Amniotic stem cell (primary cell): ENCODE measurements at regions not wholly inside any gene's neighbourhood (a gene's known extent, or its start where the extent isn't known, plus 50 kb on each side); places are given as distances from the start of the nearest gene placed in this dataset.

Experiments
- DNase-seq: peaks from one replicate; lab custom pipeline; 2025; lab: John Stamatoyannopoulos, UW

DNA sequence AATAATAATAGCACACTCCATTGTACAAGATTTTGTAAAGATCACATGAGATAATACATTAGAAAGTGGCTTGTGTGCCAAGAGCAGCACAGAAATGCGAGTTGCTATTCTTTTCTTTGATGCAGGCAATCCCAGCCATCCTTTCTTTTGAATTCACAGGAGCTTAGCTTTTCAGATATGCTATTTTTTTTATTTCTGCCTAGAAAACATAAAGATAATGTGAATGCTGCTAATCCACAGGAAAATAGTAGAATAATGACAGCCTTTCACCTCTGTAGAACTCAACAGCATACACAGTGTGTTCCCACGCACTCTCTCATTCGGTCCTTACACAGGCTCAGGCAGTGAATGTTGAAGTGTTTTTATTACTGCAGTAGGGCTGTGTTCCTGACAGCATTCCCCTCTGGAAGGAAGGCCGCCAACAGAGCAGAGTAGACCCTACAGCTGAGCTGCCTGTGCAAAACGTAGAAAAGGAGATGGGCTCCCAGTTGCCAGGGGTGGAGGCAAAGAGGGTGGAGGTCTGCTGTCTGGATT is 138.8 kb upstream of the TAPT1 start:
- DNase-seq: no peak

DNA sequence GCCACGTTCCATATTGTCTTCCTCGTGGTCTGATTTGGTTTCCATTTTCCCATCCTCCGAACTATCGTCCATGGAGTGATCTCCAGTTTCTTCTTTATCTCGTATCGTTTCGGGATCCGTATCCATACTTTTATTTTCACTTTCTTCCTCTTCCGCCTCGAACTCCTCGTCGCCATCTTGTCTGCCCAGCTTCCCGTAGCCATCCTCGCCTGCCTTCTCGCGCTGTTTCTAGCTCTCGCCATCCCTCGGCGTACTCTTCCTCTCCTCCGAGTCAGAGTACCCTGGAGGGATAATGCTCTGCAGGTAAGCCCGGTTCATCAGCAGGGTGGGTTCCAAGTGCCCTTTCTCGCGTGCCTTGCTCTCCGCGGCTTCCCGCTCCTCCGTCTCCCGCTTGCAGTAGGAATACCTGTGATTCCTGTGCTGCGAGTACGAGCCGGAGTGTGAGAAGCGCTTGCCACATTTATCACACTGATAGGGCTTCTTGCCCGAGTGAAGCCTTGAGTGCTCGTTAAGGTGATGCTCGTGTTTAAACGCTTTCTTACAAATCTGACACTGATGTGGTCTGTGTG is 134.5 kb upstream of the TAPT1 start:
- DNase-seq: no peak

DNA sequence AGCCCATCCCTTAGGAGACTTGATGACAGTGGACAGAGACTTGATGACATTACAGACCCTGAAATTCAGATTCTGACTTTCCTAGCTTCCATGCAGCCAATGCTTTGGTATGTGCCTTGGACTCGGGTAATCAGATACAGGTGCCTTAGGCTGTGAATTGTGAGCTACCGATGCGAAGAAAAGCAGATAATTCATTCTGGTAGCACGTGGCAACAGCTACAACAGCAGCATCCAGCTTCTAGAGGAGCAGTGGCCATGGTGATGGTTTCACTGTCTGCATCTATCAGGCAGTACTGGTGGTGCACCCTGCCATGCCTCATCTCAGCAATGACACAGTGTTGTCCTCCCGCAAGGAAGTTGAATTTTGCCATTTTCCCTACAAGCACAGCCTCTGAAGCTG is 126.9 kb upstream of the TAPT1 start:
- no peak for DNase-seq

DNA sequence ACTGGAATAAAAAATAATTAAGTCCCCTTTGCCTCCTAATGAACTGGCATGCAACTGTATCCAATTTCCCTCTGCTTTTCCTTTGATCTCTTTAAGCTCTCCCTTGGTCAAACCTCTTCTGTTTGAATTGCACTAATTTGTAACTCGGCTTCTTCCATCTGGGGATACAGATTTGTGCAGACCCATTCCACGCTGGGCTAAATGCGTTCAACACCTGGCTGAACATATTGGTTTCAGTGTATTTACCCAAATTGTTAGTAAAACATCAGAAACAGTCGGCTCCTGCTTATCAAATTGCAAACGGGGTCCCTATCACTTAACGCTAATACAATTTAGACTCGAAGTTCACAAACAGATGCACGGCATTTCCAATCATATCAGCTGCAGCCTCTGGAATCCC is 124.9 kb upstream of the TAPT1 start:
- DNase-seq: no peak

DNA sequence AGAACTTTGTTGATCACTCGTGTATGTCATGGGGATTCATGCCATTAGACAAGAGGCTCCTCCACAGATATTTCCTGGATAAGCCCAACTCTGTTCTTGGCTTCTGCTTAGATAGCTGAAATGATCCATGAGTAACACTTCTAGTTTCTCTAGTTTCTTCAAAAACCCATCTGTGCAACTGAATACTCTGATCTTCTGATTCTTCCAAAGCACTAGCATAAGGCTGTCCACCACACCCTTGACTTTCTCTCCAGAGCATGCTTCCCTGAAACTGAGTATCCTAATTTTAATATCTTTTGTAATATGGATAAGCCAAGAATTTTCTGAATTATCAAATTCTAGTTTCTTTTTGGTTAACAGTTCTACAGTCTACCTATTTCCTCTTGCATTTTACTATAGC is 118.6 kb upstream of the TAPT1 start:
- no peak for DNase-seq

DNA sequence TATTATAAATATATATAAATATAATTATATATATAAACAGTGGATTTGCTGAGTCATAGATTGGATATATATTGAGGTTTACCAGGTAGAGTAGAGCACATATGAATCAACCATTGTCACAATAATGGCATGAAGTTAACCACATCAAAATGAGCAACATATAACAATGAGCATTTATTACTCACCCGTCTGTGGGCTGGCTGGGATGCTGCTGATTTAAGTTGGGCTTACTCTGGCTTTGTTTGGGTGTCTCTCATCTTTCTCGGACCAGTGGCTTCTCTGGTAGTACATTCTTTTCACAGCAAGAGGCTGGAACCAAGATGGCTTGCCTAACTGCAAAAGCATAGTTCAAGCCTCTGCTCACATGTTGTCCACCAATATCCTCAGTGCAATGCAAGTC is 111.7 kb upstream of the TAPT1 start:
- DNase-seq: no peak

DNA sequence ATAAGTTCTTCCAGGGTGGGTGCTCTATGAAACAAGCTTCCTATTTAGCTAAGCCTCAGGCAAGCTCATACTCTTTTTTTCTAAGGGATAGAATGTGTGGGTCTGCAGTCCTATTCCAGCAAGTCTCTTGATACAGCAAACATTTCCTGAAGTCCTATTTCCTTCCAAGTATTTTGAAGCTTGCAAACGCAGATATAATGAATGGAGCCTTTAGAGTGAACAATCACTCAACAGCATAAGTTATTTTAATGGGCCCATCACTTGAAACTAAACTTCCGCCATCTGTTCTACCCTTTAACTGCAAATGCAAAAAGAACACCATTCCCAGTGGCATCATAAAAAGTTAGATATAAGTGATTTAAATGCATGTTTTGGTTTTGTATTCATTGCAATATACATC is 108.3 kb upstream of the TAPT1 start:
- DNase-seq: no peak

DNA sequence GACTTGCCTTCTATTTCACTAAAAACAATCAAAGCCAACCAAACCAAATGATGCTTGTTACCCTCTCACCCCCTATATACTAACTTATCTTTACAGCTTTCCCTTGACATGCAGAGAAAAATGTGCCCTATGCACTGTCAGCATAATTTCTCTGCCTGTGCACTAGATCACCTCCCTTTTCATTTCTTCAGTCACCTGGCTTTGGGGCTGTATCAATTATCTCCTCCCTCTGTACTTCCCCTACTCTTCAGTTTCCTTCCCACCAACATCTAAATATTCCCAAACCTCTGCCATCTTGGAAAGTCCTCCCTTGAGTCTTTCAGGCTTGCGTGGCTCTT is 103.5 kb upstream of the TAPT1 start:
- no peak for DNase-seq

DNA sequence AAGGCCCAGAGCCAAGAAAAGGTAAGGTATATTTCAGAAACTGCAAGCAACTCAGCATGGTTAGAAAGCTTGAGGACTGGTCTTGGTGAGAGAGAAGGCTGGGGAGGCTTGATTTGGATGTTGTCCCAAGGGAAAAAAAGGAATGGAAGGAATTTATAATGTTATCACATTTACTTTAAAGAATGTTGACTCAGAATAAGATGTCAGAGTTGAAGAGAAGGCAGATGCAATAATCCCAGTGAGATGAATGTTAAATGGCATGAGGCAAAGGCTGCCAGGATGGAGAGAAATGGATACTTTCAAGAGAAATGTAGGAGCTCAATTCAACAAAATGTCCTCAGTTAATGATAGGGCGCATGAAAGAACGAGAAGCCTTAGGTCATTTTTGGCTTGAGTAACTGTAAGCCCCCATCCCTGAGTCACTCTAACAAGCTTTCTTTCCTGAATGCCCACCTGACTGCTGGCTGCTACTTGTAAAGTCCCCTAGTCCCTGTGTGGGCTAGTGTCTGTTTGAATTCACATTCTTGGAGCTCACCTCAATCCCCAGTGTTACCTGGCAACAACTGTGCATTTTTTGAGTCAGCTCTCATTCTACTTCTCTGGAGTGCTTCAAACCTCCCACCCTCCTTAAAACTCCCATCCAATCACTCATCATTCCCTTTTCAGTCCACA is 103.0 kb upstream of the TAPT1 start:
- DNase-seq: no peak

DNA sequence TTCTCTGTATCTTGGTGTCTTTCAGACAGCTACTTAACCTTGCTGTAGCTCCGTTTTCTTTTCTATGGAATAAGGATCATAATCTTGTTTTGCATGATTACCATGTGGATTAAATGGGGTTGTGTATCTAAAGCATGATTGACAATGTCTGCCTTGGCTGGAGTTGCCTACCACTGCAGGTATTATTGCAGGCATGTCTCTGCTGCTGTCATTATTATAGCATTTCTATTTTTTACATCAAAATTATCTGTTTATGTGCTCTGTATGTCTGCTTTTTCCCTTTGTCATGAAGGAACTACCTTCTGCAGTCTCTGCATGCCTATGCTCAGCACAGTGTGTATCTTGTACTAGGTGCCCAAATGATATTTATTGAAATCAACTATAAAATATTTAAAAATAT is 95.9 kb upstream of the TAPT1 start:
- DNase-seq: no peak

DNA sequence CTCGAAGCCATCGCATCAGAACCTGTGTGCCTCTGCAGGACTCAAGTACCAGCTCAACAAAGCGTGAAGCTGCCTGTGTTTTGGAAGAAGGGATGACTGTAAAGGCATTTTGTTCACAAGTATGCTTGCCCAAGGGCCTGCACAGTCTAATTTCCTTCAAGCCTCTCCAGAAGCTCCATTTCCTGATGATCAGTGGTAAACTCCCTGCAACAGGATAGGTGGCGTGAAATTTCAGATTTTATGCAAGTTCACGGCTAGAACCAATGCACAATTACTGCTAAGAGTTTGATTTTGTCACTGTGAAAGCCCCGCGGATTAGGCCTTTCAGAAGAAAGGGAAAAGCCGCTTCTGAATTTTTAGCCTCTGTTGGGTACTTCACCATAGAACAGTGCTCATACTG is 89.2 kb upstream of the TAPT1 start:
- no peak for DNase-seq

DNA sequence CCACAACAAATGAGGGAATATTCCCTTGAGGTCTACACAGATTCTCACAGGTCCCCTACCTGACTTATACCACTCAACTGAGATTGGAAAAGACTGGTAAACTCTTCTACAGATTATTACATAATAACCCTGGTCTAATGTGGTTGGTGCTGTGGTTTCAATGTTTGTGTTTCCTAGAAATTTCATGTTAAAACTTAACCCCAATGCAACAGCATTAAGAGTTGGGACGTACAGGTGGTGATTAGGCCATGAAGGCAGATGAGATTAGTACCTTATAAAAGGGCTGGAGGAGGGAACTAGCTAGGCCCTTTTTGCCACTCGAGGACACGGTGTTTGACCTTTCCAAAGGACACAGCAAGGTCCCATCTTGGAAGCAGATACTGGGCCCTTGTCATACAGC is 84.3 kb upstream of the TAPT1 start:
- DNase-seq: no peak

DNA sequence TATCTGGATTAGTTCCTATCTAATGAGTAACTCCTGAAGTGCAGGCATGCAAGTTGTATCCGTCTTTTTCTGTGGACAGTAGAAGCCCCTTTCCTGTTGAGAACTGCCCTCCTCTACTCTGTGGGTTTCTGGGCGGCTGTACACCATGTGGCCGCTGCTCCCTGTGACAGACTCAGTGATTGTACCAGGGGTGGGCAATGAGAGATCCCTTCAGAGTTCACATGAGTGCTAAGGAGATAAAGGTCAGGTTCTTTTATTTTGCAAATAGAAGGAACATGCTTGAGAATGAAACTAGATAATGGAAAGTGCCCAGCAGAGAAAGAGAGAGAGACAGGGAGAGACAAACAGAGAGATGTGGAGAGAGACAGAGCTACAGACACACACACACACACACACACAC is 76.4 kb upstream of the TAPT1 start:
- DNase-seq: no peak

DNA sequence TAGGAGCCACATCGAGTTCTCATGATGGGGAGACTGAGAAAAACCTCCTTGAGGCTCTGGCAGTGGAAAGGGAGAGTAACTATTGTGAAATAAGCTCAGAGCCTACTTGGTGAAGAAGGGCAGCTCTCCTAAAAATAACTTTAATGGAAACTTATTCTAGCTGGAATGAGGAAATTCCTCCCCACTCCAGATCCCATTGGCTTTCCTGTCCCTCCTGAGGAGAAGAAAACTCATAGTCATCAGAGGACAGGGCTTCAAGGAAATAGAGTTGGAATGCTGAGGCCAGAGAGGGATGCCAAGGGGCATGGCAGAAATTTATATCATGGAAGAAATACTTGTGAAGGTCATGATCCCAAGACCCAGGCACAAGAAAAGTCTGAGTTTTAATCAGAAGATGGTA is 70.7 kb upstream of the TAPT1 start:
- DNase-seq: no peak

DNA sequence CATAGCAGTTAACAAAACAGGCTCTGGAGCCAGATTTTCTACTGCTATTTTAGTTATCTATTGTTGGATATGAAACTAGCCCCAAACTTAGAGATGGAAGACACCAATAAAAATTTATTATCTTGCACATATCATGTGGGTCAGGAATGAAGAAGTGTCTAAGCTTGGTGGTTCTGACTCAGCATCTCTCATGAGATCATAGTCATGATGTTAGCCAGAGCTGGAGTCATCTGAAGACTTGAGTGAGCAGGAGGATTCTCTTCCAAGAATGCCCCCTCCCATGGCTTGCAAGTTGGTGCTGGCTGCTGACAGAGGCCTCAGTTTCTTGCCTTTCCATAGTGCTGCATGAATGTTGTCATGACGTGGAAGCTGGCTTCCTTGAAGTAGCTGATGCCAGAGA is 68.2 kb upstream of the TAPT1 start:
- DNase-seq: no peak

DNA sequence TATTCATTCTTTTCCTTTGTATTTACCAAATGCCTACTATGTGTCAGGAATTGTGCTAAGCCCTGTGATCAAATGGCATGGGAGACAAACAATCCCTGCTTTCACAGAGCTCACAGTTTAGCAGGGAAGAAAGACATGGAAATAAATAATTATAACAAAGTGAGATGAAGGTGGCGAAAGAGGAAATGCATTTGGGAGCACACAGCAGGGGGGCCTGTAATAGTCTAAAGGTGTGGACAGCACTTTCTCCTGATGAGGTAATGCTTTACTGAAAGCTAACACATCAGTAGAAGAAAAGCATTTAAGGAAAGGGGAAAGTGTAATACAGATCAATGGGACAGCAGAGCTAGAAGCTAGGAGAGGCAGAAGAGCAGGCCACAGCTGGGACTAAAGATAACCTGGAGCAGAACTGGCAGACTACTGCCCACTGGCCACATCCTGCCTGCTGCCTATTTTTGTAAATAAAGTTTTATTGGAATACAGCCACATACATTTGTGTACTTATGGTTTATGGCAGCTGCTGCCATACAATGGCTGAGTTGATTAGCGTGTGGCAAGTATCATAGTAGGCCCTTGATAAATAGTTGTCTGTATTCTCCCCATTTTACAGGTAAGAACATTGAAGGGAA is 67.1 kb upstream of the TAPT1 start:
- DNase-seq: no peak

DNA sequence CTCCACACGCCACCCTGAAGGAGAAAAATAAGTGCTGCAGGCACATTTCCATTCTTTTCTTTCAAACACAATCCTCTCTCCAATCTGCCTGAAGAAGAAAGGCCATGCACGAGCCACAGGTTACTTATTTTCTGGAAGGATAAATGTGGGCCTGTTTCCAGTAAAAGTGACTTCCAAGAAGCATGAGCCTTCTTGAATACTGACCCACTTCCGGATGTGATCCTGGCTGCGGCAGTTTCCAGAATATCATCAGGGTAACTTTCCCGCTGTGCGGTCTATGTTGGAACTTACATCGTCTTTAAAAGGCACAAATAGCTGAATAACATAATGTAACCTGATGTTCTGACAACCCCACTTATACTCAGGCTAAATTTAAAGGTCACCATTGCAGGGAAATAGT is 66.3 kb upstream of the TAPT1 start:
- no peak for DNase-seq

DNA sequence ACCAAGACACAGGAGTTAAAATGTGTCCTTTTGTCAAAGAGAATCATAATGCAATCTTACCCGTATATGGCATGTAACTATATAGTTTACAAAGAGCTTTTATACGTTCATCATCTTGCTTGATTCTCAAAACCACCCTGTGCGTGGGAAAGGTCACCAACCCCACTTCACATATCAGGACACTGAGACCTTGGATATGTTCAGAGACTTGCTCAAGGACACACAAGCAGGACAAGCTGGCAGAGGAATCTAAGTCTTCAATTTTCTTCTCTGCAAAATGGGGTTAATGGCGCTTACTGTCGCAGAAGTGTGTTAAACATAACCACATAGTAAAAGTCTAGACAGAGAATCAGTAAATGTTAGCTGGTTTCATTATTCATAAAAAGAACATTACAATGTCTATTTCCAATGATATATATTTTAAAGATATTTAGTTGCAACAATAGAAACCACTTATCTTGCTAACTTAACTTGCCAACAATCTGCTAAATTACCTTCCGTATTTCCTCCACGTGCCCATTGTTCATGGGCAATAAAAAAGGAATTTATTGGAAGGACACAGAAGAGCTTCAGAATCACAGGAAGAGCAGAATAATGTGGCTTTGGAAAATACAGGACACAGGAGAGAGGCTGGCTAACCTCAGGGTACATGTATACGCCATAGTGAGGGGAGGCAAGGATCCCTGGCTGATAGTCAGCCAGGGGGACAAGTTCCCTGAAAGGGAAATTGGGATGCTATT is 64.6 kb upstream of the TAPT1 start:
- DNase-seq: no peak

DNA sequence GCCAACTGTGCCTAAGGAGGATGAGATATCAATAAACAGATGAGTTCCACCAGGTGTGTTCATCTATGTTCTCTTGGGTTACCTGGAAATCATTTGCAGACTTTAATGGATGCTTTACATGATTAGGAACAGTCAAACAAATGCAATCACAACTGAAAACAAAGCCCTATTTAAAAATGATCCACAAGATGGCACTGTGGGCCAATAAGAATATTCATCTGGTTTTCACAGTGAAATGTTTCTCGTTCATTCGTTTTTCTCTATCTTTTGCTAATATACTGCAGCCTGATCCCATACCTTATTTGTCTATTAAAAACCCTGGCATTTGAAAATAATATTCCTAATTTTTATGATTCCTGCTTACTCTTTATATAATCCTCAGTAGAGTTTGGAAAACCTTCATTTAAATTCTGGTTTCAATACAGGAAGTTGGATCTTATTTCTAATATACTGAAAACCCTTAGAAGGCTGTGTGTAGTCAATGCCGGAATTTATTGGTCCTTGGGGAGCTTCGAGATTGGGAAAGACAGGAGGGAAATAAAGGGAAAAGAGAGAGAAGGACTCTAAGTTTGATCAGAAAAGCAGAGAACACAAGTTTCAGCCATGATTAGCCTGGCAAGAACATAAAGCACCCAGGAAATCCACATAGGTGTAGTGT is 63.8 kb upstream of the TAPT1 start:
- no peak for DNase-seq

DNA sequence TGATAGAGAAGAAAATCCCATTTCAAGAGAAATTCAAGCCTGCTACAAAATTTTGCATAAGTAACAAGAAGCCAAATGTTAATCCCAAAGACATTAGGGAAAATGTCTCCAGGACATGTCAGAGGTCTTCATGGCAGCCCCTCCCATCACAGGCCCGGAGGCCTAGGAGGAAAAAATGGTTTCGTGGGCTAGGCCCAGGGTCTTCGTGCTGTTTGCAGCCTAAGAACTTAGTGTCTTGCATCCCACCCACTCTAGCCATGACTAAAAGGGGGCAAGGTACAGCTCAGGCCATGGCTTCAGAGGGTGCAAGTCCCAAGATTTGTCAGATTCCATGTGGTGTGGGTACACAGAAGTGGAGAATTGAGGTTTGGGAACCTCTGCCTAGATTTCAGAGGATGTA is 57.8 kb upstream of the TAPT1 start:
- DNase-seq: no peak

DNA sequence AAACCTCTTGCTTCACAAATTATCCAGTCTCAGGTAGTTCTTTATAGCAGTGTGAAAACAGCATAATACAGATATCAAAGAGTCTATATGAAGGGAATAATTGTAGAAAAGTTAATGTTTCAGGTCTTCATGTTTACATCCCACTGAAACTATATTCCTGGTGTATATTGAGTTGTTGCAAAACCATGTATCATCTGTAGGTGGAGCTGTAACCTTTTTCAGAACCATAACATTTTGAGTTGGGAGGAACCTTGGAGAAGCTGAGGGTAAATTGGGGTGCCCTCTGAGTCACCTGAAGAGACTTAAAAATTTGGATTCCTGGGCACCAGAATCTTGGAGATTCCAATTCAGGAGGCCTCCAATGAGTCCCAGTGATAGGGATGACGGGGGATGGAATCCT is 51.9 kb upstream of the TAPT1 start:
- DNase-seq: no peak
